ENCODE measurements at regions not wholly inside any gene's neighbourhood (a gene's known extent, or its start where the extent isn't known, plus 50 kb on each side); places are given as distances from the start of the nearest gene placed in this dataset.

DNA sequence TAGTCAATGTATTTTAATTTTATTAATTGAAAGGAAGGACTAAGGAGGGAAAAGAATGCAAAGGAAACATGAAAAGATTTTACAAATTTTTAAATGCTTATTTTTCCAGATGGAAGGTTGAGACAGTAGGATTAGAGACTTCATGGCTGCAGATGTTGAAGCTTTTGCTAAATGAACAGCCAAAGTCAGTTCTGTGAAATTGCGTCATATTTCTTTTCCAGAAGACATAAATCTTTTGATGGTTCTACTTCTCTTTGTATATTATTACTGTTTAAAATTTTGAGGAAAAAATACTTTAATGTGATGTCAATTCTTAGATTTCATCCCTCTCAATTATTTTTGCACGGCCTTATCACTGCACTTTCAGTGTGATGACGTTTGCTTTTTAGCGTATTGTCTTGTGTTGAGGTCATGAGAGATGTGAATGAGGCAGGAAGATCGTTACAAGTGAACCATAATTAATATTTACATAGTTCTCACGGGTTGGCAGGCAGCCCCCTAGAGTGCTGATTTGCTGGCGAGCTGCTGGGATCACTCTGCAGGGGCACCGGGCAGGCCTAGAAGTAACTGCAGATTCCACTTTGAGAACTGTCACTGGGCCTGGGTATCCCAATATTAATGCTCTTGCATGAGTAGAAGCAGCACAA is 158.1 kb downstream of the TBXT start:
- DNase-seq (ENCODE audit: low spot score), result no peak

DNA sequence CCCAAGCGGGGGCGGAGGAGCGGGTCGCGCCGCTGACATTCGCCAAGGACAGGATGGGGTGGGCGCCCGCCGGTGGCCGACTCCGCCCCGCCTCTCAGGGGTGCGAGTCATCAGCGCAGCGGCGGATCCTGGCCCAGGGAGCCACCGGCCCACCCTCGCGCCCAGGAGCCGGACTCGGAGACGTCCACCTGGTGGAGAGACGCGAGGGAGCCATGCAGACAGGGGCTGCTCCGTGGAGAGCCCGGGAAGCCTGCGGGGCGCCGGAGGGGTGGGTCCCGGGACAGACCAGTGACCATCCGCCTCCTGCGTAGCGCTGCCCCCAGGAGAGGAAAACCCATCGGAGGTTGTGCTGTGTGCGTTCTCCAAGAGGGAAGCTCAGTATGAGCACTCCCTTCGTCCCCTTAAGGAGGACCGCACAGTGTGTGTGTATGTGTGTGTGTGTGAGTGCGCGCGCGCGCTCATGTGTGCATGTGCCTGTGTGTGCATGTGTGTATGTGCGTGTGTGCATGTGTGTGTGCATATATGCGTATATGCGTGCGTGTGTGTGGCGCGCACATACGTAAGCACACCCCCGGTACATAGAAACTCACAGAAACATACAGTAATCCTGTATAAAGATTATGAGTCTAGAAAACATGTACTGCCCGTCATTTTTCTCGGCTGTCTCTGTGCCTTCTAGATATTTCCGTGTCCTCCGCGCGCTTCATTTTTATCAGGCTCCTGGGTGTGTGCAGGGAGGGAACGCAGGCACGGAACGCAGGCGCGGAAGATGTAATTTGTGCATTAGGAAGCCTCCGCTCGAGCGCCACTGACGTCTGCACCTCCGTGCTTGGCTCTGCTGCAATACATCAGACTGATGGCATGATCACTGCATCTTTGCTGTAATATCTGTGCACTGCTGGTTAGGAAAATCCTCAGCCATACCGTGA is 158.9 kb downstream of the TBXT start:
- peak; percentile 50 for DNase-seq (ENCODE audit: low spot score)

DNA sequence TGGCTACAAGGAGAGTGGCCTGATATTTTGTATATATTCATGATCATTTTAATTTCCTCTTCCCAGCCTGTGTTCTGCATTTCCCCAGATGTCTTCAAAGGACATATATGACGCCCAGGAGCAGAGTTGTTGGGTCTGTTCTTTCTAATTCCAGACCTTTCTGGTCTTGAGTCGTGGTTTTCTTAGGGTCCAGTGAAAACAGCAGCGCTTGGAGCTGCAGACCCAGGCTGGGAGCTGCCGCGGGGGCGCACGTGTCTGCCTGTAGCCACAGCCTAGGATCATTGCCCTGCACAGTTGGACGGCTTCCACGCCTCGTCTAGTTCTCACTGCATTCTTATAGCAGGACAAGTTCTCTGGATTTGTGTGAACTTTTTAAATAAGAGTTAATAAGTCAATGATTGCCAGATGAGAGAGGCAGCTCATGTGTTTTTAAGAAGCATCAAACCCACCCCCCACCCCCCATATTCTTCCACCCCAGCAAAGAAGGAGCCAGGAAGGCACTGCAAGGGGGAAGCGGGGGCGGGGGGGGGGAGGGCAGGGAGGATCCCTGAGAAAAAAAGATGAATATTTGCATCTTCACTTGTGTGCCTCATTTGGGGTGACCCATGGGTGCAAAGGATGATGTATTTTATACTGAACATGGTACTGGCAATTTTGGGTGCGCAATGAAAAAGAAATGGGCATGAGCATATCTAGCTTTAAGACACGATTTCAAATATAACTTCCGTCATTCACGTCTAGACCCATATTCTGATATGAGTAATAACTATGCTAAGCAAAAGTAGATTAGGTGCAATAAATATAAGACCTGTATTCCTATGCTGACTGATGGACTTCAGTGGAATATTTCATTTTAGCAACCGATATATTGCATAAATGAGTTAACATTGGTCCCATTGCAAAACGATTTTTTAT is 160.0 kb downstream of the TBXT start:
- DNase-seq (ENCODE audit: low spot score), result no peak

DNA sequence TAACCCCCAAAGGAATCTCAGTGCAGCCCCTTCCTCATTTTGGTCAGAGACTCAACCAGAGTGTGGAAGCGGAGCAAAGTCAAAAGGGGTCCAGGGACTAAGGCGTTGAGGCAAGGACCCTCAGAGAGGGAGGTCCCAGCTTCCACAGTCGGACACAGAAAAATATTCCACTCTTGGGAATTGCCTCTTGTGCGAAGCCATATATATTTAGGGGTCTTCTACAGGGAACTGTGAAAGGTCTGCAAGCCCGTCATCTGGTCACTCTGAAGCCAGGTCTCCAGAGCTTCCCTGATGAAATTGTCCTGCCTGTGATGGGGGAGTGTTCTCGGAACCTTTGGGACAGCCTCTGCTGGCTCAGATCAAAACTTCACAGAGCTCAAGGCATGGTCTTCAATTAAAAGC is 160.8 kb downstream of the TBXT start:
- DNase-seq (ENCODE audit: low spot score), result no peak

DNA sequence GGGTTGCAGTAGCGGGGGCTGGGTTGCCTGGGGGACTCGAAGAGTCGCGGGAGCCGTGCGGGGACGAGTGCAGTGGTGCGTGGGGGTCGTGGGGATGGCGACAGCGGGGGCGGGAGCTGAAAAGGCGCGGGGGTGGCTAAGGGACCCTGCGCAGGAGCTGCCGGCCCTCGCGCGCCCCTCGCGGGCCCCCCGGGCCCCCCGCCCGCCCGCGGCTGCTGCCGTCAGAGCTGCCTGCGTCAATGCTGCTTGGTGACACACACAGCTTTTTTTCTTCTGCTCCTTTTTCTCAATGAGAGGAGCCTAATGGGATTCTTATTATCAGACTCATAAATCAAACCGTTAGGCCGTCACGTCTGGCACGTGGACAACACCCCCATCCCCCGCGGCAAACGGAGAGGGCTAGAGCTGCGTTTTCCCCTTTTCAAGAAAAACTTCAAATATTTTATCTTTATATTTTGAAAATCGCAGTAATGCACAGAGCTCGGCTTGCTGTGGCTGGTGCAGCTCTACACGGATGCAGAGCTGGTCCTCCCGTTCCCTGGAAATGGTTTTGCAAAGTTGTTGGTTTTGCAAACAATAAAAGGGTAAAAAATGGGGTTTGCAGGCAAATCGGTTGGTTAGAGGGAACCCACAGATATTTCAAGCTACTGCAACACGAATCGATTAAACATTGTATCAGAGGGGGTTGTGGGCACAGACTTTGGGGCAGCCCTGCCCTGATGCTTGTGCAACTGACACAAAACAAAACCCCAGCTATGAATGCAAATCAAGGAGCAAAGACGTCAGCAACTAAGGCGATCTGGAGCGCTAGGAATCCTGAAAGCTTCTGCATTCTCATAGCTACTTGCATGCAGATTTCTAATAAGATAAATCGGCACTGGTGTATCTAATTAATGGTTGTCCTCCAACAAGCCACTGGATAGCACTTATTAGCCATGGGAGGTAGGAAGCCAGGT is 161.4 kb downstream of the TBXT start:
- peak; percentile 72 for DNase-seq (ENCODE audit: low spot score)

DNA sequence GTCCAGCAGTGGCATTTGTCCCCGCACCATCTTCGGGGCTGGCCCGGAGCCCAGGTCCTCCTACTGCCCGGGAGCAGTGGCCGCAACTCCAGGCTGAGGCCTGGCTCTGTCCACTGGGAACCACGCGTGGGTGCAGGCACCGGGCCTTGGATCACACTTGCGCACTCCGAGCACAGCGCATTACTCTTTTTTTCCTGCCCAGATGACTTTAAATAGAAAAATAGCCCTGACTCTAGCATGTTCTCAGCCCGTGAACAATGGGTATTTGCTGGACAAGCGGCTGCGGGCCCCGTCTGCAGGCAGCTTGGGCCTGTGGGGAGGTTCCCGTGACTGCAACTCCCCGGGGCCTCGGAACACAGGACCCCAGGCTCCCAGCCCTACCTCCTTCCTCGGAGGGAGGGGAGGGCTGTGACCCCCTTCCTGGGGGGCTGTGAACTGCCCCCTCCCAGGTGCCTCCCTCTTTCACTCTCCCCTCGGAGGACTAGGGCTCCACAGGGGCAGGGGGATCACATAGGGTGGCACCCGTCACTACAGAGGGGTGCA is 162.2 kb downstream of the TBXT start:
- DNase-seq (ENCODE audit: low spot score), result peak; percentile 47

DNA sequence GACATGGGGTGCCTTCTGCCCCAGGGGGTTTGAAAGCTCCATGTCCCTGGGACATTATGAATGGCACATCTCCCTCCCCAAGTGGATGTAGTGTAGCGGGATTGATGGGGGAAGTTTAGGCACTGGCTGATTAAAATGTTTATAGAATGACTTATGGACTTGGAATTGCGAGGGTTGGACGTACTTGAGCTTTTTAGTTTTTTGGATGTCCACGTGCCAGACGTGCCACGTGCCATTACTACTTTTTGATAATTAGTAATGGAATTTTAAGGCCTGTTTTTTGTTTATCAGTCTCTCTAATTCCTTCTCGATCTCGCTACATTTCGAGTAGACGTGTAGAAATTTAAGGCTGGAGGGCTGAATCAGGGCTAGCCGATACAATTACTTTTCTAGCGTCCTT is 162.8 kb downstream of the TBXT start:
- DNase-seq (ENCODE audit: low spot score), result no peak

DNA sequence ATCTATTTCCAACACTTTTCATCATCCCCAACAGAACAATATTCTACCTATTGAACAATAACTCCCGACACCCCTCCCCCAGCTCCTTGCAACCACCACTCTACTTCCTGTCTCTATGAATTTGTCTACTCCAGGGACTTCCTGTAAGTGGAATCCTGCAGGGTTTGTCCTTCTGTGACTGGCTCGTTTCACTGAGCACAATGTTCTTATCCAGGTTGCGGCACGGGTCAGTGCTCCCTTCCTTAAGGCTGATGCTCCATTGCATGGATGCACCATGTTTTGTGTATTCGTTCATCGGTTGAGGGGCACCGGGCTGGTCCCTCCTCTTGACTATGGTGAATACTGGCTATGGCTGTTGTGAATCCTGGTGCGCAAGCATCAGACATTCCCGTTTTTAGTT is 163.2 kb downstream of the TBXT start:
- no peak for DNase-seq (ENCODE audit: low spot score)

DNA sequence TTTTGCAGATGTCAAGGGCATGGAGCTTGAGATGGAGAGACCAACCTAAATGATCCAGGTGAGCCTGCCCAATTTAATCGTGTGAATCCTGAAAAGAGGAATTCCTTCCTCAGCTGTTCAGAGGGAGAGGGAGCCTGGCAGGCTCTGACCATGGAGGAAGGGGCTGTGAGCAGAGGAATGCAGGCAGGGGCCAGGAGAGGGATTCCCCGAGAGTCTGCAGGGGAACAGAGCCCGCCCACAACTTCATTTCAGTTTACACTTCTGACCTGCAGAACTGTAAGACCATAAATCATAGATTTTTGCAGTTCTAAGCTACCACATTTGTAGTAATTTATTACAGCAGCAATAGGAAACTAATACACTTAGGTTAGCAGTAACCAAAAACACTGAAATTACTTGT is 164.1 kb downstream of the TBXT start:
- DNase-seq (ENCODE audit: low spot score), result peak; percentile 22

DNA sequence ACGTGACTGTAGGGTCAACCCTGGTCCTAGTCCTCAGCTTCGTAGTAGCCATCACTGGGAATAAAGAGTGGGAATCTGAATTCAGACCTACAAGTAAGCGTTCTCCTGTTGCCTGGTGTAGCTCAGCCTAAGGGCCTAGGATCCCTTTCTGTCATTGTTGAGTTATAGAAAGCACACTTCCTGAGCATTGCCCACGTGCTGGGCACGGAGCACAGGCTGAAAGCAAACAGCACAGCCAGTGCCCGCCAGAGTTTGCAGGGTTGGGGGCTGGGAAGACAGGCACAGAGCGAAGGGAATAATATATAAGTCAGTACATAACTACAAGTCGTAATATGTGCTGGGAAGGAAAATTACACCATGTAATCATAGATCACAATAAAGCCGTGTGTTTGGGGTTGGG is 166.3 kb downstream of the TBXT start:
- no peak for DNase-seq (ENCODE audit: low spot score)

DNA sequence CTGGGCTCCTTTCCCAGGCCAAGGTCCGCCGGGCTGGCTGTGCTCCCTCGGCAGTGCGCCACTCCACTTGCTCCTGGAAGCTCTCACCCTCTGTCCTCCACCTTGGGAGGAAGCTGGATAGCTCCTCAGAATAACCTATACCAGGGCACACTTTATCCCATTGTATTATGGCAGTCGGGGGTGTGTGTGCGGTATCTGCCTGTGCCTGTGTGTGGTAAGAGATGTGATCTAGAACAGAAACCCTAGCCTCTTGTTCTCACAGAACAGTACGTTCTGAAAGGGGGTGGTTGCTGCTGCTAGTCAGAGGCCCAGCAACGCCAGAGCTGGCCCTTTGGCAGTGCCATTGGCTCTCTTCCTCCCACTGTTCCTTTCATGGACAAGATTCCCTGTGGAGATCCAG is 168.4 kb downstream of the TBXT start:
- DNase-seq (ENCODE audit: low spot score), result no peak

DNA sequence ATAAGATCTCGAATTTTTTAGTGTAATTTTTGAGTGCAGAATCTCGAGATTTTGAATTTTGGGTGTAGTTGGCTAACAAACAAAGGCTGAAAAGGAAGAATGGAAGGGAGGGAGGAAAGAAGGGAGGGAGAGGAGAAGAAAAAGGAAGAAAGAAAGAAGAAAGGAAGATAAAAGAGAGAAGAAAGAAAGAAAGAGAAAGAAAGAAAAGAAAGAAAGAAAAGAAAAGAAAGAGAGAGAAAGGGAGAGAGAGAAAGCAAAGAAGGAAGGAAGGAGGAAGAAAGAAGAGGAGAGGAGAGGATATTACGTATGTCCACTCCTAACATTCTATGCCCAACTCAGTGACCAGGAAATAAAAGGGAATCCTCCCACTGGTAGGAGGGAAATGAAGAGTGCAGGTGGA is 169.6 kb downstream of the TBXT start:
- DNase-seq (ENCODE audit: low spot score), result no peak

DNA sequence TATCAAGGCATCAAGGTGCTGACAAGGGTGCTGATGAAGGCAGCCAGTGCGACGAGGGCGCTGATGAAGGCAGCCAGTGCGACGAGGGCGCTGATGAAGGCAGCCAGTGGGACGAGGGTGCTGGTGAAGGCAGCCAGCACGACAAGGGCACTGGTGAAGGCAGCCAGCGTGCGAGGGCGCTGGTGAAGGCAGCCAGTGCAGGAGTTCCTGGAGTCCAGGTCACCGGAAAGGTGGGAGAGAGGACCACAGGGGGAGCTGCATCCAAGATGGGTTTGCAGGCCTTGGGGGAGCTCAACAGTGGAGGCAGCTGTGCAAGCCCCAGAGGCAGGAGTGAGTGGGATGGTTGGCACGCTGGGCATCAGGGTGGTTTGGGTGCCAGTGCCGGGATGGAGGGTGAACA is 176.3 kb downstream of the TBXT start:
- DNase-seq (ENCODE audit: low spot score), result no peak

DNA sequence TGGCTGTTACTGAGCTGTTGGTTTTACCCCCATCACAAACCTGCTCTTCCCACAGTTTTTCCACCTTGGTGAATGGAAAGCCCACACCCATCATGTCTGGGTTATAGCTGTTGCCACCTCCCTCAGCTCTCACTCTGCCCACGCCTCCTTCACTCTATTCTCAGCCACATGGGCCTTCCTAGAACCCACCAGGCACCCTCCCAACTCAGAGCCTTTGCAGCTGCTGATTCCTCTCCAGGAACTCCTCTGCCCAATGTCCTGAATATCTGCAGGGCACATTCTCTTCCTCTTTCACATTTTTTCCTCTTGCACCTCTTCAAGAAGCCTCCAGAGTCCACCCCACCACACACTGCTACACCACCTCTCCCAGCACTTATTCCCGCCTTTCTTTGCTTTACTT is 177.4 kb downstream of the TBXT start:
- DNase-seq (ENCODE audit: low spot score), result no peak

DNA sequence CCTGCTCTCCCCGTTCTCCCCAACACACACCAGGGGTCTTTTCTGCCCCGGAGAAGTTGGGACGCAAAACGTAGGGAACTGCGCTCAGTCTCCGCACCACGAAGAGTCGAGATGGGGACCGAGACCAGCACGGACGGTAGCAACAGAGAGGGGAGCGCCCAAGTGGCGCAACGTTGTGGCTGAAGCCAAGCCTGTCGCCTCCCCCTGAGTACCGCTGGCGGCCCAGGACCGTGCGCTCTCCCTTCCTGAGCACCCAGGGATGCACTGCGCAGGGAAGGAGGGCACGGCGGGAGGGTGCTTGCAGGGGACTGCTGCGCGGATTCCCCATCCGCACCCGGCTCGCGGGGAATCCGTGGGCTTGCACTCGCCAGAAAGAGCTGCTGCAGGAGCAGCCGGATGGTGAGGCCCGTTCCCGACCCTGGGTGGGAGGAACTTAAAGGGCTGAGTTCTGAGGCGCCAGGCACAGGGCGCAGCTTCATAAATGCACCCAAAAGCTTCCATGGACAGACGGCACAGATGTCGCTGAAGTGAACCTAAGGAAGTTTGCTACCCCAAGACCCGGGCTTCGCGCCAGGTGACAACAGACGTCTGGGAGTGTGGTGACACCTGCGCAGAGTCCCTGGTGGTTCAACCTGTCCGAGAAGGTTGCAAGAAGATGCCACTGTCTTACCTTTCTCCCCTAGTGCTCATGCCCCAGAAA is 178.7 kb downstream of the TBXT start:
- peak; percentile 21 for DNase-seq (ENCODE audit: low spot score)

DNA sequence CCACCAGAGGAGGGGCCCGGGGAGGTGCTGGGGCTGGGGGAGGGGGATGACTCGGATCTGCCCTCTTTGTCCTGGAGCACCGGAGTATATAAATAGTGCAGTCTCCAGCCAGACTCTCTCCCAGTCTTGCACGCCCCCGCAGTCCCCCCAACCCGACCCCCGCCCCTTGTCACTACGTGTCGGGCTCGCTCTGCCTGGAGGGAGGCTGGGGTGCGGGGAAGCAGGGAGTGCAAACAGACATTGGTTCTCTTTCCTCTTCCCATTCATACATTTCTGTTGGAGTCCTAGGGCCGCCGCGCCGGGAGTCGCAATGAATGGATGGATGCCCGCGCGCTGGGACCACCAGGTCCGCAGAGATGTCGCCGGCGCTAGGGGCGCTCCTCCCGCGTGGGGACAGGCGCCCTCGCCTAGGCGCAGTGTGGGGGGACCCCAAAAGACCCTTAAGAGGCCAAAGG is 179.3 kb downstream of the TBXT start:
- DNase-seq (ENCODE audit: low spot score), result peak; percentile 69

DNA sequence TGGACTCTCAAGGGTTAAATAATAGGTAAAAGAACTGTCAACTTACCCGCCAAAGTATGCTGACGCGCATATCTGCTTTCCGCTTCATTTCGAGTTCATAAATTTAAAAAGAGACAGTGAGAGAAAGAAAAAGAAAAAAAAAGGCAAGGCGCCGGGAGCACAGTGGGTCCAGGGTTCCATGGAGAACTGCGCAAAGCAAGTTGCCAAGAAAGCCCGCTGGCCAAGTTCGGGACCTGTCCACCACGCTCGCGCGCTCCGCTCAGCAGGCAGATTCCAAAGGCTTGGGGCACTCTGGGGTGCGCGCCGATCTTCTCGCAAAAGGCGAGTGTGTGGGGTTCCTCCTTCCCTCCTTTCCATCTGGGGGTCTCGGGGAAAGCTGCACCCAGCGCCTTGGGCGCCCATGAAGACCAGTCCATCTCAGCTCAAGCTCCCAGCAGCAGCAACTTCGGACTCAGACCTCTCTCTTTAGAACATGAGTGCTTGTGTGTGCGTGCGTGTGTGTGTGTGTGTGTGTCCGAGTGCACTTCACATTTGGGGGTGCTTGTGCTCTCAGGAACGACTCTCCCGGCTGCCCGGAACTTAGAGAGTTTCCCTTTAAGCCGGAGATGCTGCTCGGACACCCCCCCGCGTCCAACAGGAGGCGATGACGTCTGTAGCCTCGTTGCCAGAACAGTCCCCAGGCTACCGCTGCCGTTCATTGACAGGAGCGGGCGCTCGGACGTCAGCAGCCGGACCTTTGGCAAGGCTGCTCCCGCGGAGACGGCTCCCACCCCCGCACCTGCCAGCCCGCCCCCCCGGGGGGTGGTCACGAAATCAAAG is 180.0 kb downstream of the TBXT start:
- DNase-seq (ENCODE audit: low spot score), result peak; percentile 78

DNA sequence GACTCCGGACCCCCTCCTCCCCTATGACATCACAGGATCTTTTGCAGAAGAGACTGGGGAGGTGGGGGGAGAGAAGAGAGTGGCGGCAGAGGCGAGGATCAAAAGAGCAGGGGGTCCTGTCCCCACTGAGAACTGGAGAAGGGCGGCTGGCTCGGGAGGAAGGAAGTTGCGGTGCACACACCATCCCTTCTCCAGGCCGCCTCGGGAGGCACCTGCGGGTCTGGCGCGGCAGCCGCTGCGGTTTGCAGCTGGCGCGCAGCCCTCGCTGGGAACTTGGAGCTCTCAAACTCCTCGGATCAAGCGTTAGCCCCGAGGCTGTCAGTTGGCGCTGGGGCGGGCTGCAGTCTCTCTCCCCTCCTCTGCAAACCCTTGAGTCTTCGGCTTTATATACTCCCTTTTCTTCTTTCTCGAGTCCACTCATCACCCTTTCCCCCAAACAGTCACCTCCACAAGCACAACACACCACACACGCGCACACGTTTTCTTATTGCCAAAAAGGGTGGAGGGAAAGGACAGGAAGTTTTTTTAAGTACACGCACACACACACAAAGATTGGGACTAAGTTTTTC is 180.7 kb downstream of the TBXT start:
- DNase-seq (ENCODE audit: low spot score), result peak; percentile 68

DNA sequence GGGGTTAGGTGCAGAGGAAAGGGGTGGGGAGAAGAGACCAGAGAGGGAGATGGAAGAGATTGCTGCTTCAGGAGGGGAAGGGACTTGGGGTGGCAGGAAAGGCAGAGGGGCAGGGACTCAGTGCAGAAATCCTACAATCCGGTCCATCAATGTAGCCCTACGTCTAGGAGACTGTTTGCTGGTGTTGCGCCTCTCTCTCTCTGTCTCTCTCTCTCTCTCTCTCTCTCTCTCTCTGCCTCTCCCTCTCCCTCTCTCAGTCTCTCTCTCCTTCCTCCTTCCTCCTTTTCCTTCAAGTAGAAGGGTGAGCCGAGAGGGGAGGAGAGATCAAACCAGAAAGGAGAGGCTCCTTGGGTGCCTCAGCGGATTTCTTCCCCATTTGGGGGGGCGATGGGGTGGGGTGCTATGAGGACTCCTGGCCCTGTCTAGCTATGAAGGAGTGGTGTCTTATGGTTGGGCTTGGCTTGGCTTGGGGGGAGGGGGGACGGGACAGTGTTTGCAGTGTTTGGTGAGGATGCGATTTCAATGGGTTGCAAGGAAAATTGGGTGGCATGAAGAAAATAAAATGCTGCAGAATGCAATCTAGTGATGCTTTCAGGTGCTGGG is 181.2 kb downstream of the TBXT start:
- peak; percentile 23 for DNase-seq (ENCODE audit: low spot score)

Data from iPS-NIHi11 (cell line).